HG02938 (cell line): ENCODE measurements at regions not wholly inside any gene's neighbourhood (a gene's known extent, or its start where the extent isn't known, plus 50 kb on each side); places are given as distances from the start of the nearest gene placed in this dataset.

Source experiments
- ATAC-seq: cut with Tn5 transposase; IDR thresholded peaks from one replicate; pipeline ENCODE4 v1.9.1; 2021; ENCODE audit warnings: mild to moderate bottlenecking, moderate library complexity; ENCODE audit not compliant: unreplicated experiment

- no peak for ATAC-seq
Measured at GRCh38 chr4:125434136-125434535, 119.4 kb downstream of the FAT4 start.

- ATAC-seq: no peak
Measured at GRCh38 chr4:125440814-125441213, 126.1 kb downstream of the FAT4 start.

- no peak for ATAC-seq
Measured at GRCh38 chr4:125444166-125444565, 129.4 kb downstream of the FAT4 start.

GRCh38 chr4:125445525-125445924, 130.8 kb downstream of the FAT4 start:
- no peak for ATAC-seq

GRCh38 chr4:125447551-125448290, 133.0 kb downstream of the FAT4 start:
- no peak for ATAC-seq

DNA sequence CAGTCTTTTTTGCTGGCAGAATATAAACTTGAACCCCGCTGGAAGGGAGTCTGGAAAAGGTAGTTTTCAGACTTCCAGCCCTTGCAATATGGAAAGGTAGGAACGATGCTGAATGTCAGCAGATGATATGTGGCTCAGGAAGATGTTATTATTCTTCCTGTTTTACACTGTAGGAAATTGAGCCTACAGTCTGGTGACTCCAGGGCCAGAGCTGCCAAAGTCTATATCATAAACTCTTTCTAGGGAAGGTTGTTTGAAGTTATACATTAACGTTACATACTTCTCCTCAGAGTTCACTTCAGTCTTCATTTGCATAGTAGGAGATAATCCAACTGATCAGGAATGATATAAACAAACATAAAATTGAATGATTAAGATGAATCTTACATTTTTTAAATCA, 141.3 kb downstream of the FAT4 start:
- no peak for ATAC-seq

DNA sequence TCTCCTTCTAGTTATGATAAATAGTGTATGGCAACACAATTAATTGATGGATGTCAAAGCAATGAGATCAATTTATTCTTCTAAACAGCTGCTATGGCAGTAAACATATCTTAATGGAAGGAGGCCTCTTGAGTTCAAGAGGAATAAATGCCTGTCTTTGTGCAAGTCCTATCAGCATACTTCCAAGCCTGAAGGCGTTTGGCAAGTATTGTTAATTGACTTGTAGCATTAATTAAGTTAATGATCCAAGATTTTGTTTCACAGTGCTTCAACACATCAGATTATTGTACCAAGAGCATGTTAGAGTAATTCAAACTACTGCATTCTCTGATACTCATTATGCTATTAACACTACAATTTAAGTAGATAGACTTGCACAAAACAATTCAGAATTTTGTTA, 144.8 kb downstream of the FAT4 start:
- no peak for ATAC-seq

GRCh38 chr4:125461676-125462363, 147.1 kb downstream of the FAT4 start:
- ATAC-seq: no peak

DNA sequence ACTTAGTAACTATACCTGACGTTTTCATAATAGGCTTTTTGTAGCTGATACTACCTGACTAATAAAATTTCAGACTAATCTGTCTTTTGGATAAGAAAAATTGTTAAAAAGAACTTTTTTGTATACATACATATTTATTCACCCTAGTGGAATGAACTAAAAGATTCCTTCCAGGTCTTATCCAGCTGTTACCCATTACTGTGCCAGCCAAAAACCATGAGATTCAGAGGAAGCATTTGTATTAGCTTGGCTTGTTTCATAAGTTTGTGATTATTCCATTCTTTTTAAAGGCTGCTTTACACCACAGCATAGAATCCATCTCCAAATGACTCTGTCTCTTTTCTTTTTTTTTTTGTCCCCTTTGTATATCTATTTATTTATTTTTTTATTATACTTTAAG, 149.4 kb downstream of the FAT4 start:
- ATAC-seq: no peak

- no peak for ATAC-seq
Measured at GRCh38 chr4:125481334-125482045, 166.7 kb downstream of the FAT4 start.

DNA sequence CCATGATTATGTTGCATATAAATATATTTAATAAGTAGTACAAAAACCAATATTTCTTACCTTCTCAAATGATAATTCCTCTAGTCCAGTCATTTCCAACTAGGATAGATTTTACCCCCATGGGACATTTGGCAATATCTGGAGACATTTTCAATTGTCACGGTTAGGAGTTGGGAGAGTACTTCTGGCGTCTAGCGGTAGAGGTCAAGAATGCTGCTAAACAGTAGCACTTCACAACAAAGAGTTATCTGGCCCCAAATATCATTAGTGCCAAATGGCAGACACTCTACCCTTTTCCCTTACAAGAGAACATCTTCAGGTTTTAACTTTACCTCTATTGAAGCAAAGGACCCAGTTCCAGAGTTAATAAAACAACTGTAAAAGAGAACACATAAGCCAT, 168.1 kb downstream of the FAT4 start:
- ATAC-seq: no peak

DNA sequence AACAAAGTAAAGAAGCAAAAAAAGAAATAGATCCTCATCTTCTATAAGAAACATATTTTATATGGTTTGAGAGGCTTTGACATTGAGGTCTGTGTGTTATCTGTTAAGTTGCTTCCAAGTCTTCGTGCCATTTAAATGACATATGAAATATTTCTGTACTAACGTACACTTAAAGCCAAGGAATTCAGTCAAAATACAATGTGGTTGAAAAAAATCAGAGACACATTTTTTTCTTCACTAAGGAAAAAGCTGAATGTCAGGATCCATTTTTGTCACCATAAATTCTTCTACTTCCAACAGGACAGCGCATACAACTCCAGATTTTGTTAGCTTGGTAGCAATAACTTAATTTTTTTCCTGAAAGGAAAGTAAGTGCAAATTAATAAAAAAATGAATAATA, 168.5 kb downstream of the FAT4 start:
- no peak for ATAC-seq

DNA sequence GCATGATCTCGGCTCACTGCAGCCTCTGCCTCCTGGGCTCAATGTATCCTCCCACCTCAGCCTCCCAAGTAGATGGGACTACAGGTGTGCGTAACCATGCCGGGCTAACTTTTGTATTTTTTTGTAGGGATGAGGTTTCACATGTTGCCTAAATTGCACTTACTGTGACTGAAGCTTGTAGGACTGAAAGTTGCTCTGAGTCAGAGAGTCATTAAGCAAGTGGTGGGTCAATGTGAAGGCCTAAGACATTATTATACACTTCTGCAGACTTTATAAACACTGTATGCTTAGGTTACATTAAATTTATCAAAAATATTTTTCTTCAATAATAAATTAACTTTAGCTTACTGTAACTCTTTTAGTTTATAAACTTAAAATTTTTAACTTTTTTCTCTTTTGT, 170.2 kb downstream of the FAT4 start:
- no peak for ATAC-seq

GRCh38 chr4:125486351-125486750, 171.6 kb downstream of the FAT4 start:
- ATAC-seq: no peak

GRCh38 chr4:125489952-125490690, 175.4 kb downstream of the FAT4 start:
- no peak for ATAC-seq

DNA sequence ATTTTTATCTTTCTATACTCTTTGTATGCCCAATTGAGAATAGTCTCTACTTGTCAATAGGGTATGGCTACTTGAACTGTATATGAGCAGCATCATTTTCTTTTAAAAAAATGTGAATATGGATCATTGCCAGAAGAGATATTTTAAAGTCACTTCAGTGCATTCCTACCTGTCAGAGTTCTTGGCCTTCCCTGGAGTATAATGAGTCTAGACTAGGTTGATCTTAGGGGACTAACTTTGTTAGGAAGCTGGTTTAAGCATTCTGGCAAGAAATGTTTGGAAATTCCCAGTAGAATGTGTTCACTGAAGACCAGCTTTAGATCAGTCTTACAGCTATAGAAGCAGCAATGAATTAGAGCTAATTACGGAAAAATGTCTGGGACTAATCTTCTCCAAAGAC, 178.2 kb downstream of the FAT4 start:
- ATAC-seq: no peak

- ATAC-seq: no peak
Measured at GRCh38 chr4:125497861-125498260, 183.1 kb downstream of the FAT4 start.

DNA sequence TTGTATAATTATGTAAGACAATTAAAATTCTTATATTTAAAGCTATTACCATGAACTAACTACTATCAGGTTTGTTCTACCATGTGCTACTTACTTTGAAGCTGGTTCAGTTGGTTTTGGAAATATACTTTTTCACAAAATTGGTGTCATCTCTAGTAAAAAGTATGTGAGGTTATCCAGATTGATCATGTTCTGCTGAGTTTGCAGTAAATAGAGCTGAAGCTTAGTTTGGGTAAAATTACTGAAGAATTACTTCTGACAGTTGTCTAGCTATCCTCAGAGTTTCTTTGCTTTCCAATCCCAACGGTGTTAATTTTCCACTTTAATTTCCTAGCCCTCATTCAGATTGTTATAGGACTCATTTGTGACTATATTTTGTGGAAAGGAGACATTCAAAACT, 184.2 kb downstream of the FAT4 start:
- ATAC-seq: no peak

- no peak for ATAC-seq
Measured at GRCh38 chr4:125501090-125501489, 186.3 kb downstream of the FAT4 start.

- ATAC-seq: no peak
Measured at GRCh38 chr4:125501568-125501967, 186.8 kb downstream of the FAT4 start.

DNA sequence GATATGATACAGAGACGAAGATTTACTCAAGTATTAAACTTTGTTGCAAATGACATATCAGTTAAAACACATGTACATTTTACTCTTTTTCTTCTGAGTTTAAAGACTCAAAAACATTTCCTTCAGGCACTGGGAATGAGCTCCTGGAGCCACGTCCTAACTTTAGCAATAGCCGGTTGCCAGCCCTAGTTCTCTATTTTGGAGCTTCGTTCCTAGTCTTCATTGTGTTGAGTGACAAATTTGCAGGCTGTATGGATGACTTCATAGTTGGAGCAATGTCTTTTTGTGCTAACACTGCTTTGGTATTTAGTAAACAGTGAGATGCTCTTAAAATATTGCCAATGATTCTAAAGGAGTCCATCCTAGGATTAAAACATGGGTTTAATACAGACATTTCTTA, 190.9 kb downstream of the FAT4 start:
- ATAC-seq: no peak
